ENCODE measurements at regions not wholly inside any gene's neighbourhood (a gene's known extent, or its start where the extent isn't known, plus 50 kb on each side); places are given as distances from the start of the nearest gene placed in this dataset.

DNA sequence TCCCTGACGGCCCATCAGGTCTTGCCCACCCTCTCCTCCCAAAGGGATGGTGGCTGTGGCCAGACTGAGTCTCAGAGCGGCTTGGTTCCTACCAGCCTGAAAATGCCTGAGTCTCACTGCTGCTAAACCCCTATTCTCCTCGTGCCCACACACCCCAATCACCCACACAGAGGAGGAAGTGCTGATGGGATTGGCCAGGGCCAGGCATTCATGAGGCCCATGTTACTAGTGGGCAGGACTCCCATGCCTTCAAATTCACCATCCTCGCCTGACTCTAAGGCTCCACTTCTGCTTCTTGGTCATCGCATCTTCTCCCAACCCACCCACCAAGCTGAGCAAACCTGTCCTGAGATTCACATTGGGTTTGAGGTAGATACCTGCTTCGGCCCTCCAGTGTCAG, 80.1 kb upstream of the CST7 start:
- TF ChIP-seq EGR2 (tag by site-specific recombination; IDR thresholded peaks at IDR 0.05; ENCODE audit: low read depth) = peak; percentile 60
- TF ChIP-seq, protein P1, sequence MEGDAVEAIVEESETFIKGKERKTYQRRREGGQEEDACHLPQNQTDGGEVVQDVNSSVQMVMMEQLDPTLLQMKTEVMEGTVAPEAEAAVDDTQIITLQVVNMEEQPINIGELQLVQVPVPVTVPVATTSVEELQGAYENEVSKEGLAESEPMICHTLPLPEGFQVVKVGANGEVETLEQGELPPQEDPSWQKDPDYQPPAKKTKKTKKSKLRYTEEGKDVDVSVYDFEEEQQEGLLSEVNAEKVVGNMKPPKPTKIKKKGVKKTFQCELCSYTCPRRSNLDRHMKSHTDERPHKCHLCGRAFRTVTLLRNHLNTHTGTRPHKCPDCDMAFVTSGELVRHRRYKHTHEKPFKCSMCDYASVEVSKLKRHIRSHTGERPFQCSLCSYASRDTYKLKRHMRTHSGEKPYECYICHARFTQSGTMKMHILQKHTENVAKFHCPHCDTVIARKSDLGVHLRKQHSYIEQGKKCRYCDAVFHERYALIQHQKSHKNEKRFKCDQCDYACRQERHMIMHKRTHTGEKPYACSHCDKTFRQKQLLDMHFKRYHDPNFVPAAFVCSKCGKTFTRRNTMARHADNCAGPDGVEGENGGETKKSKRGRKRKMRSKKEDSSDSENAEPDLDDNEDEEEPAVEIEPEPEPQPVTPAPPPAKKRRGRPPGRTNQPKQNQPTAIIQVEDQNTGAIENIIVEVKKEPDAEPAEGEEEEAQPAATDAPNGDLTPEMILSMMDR (tag by site-specific recombination; IDR thresholded peaks at IDR 0.05) = no peak
- TF ChIP-seq ZNF510 (tag by site-specific recombination; IDR thresholded peaks at IDR 0.05; ENCODE audit: insufficient replicate concordance) = no peak
- no peak for TF ChIP-seq ZNF639 (tag by site-specific recombination; IDR thresholded peaks at IDR 0.05)
- TF ChIP-seq ZNF366 (tag by site-specific recombination; conservative IDR thresholded peaks at IDR 0.05) = no peak
- TF ChIP-seq BCL11A (tag by site-specific recombination; IDR thresholded peaks at IDR 0.05; ENCODE audit: low read depth) = no peak
- no peak for TF ChIP-seq SETDB1 (IDR thresholded peaks at IDR 0.05; ENCODE audit: insufficient read length, low read length)
- no peak for TF ChIP-seq ZNF660 (tag by site-specific recombination; IDR thresholded peaks at IDR 0.05)
- no peak for TF ChIP-seq ZNF747 (tag by site-specific recombination; IDR thresholded peaks at IDR 0.05)
- no peak for TF ChIP-seq ZNF596 (tag by site-specific recombination; IDR thresholded peaks at IDR 0.05)
- TF ChIP-seq ZNF239 (tag by site-specific recombination; IDR thresholded peaks at IDR 0.05) = no peak
